ENCODE measurements at regions not wholly inside any gene's neighbourhood (a gene's known extent, or its start where the extent isn't known, plus 50 kb on each side); places are given as distances from the start of the nearest gene placed in this dataset.

GRCh38 chr4:114400531-114400930, 198.1 kb upstream of the UGT8 start:
- TF ChIP-seq CTCF (IDR thresholded peaks at IDR 0.05), result no peak
- DNase-seq (ENCODE audit: low spot score), result no peak
- H3K27ac ChIP-seq, result no peak overlapping the region
- H3K9me3 ChIP-seq, result no peaks in the 10 kb centered on the region
- H3K36me3 ChIP-seq, result no peaks in the 10 kb centered on the region
- no peaks in the 10 kb centered on the region for H3K27me3 ChIP-seq
- no peak overlapping the region for H3K4me3 ChIP-seq
- H3K4me1 ChIP-seq, result no peaks in the 10 kb centered on the region

DNA sequence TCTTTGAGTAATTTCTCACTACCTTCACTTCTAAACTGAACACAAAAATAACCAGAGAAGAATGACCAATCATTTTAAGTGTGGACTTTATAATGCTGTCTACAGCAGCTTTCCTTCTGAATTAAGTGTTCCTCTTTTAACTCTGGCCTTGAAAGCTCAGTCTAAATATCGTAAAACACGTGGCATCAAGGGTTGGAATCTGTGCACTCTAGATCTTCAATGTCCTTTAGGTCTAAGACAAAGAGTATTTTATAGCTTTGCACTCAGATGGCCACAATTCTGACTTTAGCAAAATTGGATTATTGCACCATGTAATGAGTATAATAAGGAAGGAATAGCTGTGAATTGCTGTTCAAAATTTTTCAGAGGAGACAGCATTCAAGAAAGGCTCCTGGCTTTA, 197.1 kb upstream of the UGT8 start:
- TF ChIP-seq CTCF (IDR thresholded peaks at IDR 0.05), result no peak

DNA sequence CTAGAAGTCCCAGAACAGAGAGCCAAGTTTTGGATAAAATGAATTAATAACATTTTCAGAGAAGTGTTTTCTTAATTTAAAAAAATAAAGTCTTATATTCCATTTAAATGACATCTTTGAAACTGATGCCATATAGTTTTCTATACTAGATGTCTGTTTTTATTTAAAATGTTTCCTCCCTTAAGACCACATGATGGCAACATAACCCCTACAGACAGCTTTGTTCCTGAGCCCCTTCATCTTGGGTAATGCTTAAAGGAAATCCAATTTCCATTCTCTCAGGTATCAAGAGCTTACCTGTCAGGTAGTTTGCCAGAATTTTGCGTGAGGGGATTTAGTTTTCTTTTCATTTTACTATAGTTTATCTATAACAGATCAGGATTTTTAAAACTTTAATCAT, 181.4 kb upstream of the UGT8 start:
- Histone ChIP-seq H3K4me1 (no peaks in the 10 kb centered on the region), H3K27me3 (no peaks in the 10 kb centered on the region), H3K4me3 (no peak overlapping the region), H3K36me3 (no peaks in the 10 kb centered on the region), H3K9me3 (no peaks in the 10 kb centered on the region), H3K27ac (no peak overlapping the region)
- DNase-seq (ENCODE audit: low spot score), result no peak
- TF ChIP-seq CTCF (IDR thresholded peaks at IDR 0.05), result no peak

More for the DNA sequence above, 197.1 kb upstream of the UGT8 start:
- Histone ChIP-seq H3K4me3 (no peak overlapping the region), H3K4me1 (no peaks in the 10 kb centered on the region), H3K27ac (no peak overlapping the region), H3K27me3 (no peaks in the 10 kb centered on the region), H3K36me3 (no peaks in the 10 kb centered on the region), H3K9me3 (no peaks in the 10 kb centered on the region)
- no peak for DNase-seq (ENCODE audit: low spot score)

DNA sequence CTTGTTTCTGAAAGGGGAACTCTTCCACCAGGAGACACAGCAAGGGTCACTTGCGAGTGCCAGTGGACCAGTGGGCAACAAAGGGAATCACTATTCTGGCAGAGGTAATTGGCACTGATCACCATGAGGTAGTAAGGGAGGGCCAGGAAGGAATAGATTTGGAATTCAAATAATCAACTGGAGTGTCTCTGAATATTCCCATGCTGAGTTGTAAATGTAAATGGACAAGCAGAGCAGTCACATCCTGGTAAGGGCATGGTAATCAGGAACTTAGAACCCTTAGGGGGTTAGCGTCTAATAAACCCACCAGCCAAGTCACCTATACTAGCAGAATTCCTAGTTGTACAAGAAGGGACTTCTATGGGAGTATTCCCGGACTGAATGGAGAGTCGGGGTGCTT, 178.5 kb upstream of the UGT8 start:
- H3K27me3 ChIP-seq, result no peaks in the 10 kb centered on the region
- no peaks in the 10 kb centered on the region for H3K4me1 ChIP-seq
- TF ChIP-seq CTCF (IDR thresholded peaks at IDR 0.05), result no peak
- H3K9me3 ChIP-seq, result no peaks in the 10 kb centered on the region
- no peak overlapping the region for H3K27ac ChIP-seq
- DNase-seq (ENCODE audit: low spot score), result no peak
- H3K4me3 ChIP-seq, result no peak overlapping the region
- H3K36me3 ChIP-seq, result no peaks in the 10 kb centered on the region

- no peak for TF ChIP-seq CTCF (IDR thresholded peaks at IDR 0.05)
- Histone ChIP-seq H3K4me1 (no peaks in the 10 kb centered on the region), H3K27me3 (no peaks in the 10 kb centered on the region), H3K36me3 (no peaks in the 10 kb centered on the region), H3K9me3 (peaks cover 0 to 5% of the 10 kb centered on the region in 2 donors), H3K27ac (no peak overlapping the region), H3K4me3 (no peak overlapping the region)
- DNase-seq (ENCODE audit: low spot score), result no peak
Observed at GRCh38 chr4:114423582-114423981, 175.0 kb upstream of the UGT8 start.

GRCh38 chr4:114435116-114435515, 163.5 kb upstream of the UGT8 start:
- Histone ChIP-seq H3K27ac (no peak overlapping the region), H3K9me3 (no peaks in the 10 kb centered on the region), H3K27me3 (no peaks in the 10 kb centered on the region), H3K4me1 (no peaks in the 10 kb centered on the region), H3K36me3 (no peaks in the 10 kb centered on the region), H3K4me3 (no peak overlapping the region)
- no peak for TF ChIP-seq CTCF (IDR thresholded peaks at IDR 0.05)
- no peak for DNase-seq (ENCODE audit: low spot score)
